Activated T-helper 1 cell treated with anti-CD3 and anti-CD28 coated beads, Interleukin-12 subunit alpha, Interleukin-12 subunit beta, Interleukin-2, Interleukin-4 antibody, amounts not matched to agents 30 ng/mL and 10 ng/mL and 1 ng/mL, durations not matched to agents 14 hours and 24 hours and 36 hours (primary cell): ENCODE measurements at regions not wholly inside any gene's neighbourhood (a gene's known extent, or its start where the extent isn't known, plus 50 kb on each side); places are given as distances from the start of the nearest gene placed in this dataset.

Experiments used
- DNase-seq: peaks from one replicate; pipeline ENCODE4 v3.0.0; 2021; ENCODE audit warnings: low spot score
- H3K27ac Mint-ChIP-seq: one replicate; pipeline ENCODE4 v1.8.0; 2021; ENCODE audit warnings: mild to moderate bottlenecking, mixed read lengths
- H3K27me3 Mint-ChIP-seq: one replicate; pipeline ENCODE4 v1.8.0; 2022; ENCODE audit warnings: mild to moderate bottlenecking, moderate library complexity, mixed read lengths; ENCODE audit not compliant: insufficient read depth
- H3K36me3 Mint-ChIP-seq: one replicate; pipeline ENCODE4 v1.8.0; 2021; ENCODE audit warnings: low read depth, mixed read lengths
- H3K4me1 Mint-ChIP-seq: one replicate; pipeline ENCODE4 v1.8.0; 2021; ENCODE audit warnings: low read depth, mixed read lengths
- H3K4me3 Mint-ChIP-seq: one replicate; pipeline ENCODE4 v1.8.0; 2021; ENCODE audit warnings: mild to moderate bottlenecking, moderate library complexity, mixed read lengths
- H3K9me3 Mint-ChIP-seq: one replicate; pipeline ENCODE4 v1.8.0; 2021; ENCODE audit warnings: mixed read lengths
- intact Hi-C: fragments of 100-400 bp; cut with micrococcal nuclease; formaldehyde crosslinking; loops from one replicate; pipeline ENCODE4 v1.15.1; 2024

DNA sequence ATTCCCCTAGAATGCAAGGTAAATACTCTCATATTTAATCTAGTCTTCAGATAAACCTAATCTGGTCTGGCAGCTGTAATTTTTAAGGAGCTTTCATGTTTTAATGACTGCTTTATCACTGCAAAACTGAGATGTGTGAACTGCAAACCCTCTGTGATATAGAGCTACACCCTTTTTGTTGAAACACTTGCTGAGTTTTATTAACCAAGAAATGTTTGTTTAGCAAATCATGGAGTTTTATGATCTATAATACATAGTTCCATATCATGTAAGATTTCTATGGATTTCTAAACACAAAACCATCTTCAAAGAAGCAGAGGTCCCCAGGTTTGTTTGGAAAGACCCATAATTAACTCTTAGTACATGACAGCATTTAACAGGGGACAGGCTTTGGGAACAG lies 126.4 kb downstream of the BTC start:
- H3K36me3 Mint-ChIP-seq: no peaks in the 10 kb centered on the region
- H3K4me3 Mint-ChIP-seq: no peak overlapping the region
- H3K27me3 Mint-ChIP-seq: peaks cover 3% of the 10 kb centered on the region
- intact Hi-C loops: no loop called here
- no peaks in the 10 kb centered on the region for H3K4me1 Mint-ChIP-seq
- DNase-seq: no peak
- no peak overlapping the region for H3K27ac Mint-ChIP-seq
- no peaks in the 10 kb centered on the region for H3K9me3 Mint-ChIP-seq

DNA sequence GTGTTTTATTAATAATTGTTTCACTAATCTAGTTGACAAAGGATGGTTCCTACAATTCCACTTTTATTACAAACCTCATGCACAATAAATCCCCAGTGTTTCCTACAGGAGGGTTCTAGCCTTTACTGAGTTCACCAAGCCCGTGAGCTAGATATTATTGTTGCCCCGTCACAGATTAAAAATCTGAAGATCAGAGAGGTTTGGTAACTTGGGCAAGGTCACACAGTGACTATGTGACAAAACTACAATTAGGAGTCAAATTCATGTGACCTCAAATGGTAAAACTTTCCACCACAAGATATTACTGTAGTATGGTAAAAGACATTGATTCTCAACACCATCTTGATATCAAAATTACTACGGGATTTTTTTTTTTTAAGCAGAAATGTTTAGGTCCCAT lies 124.6 kb downstream of the BTC start:
- intact Hi-C loops: loop anchor here (5.0 kb wide), 2 partner anchors 132 to 482 kb away; no protein-coding TSS in a partner anchor
- no peak overlapping the region for H3K4me3 Mint-ChIP-seq
- no peak for DNase-seq
- H3K27ac Mint-ChIP-seq: no peak overlapping the region
- H3K27me3 Mint-ChIP-seq: peaks cover 2% of the 10 kb centered on the region
- H3K36me3 Mint-ChIP-seq: no peaks in the 10 kb centered on the region
- H3K4me1 Mint-ChIP-seq: no peaks in the 10 kb centered on the region
- H3K9me3 Mint-ChIP-seq: no peaks in the 10 kb centered on the region

DNA sequence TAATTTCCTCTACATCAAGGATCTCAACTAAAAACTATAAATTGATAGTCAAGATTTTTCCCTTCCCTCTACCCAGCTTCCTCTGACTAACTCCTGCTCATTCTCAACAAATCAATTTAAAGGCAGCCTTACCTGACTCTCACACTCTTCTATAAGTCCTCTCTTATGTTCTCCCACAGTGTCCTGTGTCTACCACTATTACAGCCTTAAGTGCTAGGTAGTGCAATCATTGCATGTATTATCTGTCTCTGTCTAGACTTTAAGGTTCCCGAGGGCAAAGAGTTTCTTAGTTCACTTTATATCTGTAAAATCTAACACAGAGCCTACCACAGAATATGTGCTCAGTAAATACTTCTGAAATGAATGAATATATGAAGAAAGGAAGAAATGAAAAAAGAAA lies 123.7 kb downstream of the BTC start:
- H3K4me3 Mint-ChIP-seq: no peak overlapping the region
- intact Hi-C loops: loop anchor here (5.0 kb wide), 2 partner anchors 133 to 483 kb away; no protein-coding TSS in a partner anchor
- peaks cover 2% of the 10 kb centered on the region for H3K27me3 Mint-ChIP-seq
- H3K4me1 Mint-ChIP-seq: no peaks in the 10 kb centered on the region
- H3K9me3 Mint-ChIP-seq: no peaks in the 10 kb centered on the region
- H3K36me3 Mint-ChIP-seq: no peaks in the 10 kb centered on the region
- no peak for DNase-seq
- no peak overlapping the region for H3K27ac Mint-ChIP-seq

DNA sequence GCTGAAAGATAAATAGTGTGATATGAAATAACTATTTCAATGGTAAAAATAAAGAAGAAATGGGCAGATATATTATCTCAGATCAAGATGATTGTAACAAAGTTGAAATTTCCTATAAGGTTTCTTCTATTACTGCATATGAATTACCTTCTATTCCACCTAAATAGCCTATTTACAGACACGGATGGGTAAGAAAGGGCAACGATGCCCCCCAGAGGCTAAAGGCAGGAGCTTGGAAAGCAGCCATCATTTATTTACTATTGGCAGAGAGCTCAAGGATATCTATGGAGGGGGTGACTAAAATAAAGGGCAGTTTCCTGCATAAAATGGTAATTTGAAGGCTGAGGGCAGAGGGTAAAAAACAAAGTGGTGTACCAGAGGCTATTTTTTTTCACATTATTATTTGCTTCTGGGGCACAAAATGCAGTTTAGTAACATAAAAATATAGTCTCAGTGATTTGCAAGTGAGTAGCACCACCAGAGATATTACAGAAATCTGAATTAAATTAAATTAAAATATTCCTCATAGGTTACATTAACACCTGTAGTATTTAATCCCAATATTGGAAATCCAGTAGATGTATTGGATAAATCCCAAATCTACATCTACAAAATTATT lies 123.1 kb downstream of the BTC start:
- no peaks in the 10 kb centered on the region for H3K36me3 Mint-ChIP-seq
- H3K27ac Mint-ChIP-seq: no peak overlapping the region
- no peaks in the 10 kb centered on the region for H3K4me1 Mint-ChIP-seq
- intact Hi-C loops: loop anchor here (1.0 to 5.0 kb wide), 4 partner anchors 134 to 484 kb away; no protein-coding TSS in a partner anchor
- no peaks in the 10 kb centered on the region for H3K9me3 Mint-ChIP-seq
- no peak overlapping the region for H3K4me3 Mint-ChIP-seq
- DNase-seq: no peak
- peaks cover 2% of the 10 kb centered on the region for H3K27me3 Mint-ChIP-seq

DNA sequence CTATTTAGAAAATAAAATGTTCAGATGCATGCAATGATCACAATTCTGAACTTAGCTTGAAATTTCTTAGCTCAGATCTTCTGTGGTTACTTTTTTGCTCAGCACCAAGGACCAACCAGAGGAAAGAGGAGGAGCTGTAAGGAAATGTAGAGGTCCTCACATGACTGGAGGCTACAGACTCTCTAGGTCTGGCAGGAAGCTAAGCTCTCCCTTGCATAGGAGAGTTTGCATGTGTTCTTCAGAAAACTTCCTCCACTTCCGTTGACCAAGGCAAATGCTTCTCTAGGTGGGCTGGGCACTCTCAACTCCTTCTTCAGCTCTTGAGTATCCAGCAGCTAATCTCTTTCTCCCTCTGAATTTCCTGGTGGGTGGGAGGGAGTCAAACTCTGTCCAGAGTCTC lies 119.6 kb downstream of the BTC start:
- Mint-ChIP-seq H3K27me3 (peaks cover 4% of the 10 kb centered on the region), H3K4me3 (no peak overlapping the region), H3K27ac (no peak overlapping the region), H3K36me3 (no peaks in the 10 kb centered on the region), H3K9me3 (no peaks in the 10 kb centered on the region), H3K4me1 (no peaks in the 10 kb centered on the region)
- intact Hi-C loops: loop anchor here (1.0 to 5.0 kb wide), 6 partner anchors 137 to 487 kb away; no protein-coding TSS in a partner anchor
- DNase-seq: no peak

DNA sequence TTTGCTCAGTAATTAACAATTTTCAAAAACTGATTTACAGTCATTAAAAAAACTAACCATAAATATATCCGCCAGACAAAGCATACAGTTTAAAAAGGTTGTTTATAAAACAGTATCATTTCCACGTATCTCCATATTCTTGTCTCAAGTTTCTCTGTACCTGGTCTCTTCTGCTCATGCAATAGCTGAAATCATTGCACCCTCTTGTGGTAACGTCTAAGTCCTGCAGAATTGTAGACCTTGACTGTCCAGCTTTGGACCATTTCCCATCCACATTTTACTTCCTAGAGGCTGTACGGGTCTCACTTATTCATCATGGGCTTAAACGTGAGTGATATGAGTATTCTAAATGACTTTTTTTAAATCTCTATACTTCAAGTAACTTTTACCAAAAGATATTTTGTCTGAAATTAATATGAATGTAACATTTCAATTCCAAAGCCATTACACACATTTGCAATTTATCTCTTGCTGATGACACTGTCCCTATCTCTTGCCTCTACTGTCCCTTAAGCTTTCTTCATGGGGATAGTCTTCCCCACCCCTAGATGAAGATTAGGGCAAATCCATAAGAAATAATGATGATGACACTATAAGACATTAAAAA lies 118.5 kb downstream of the BTC start:
- Mint-ChIP-seq H3K4me1 (no peaks in the 10 kb centered on the region), H3K9me3 (no peaks in the 10 kb centered on the region), H3K27ac (no peak overlapping the region), H3K4me3 (no peak overlapping the region), H3K36me3 (no peaks in the 10 kb centered on the region), H3K27me3 (peaks cover 3% of the 10 kb centered on the region)
- DNase-seq: no peak
- intact Hi-C loops: loop anchor here (1.0 to 2.0 kb wide), 4 partner anchors 299 to 447 kb away; no protein-coding TSS in a partner anchor

DNA sequence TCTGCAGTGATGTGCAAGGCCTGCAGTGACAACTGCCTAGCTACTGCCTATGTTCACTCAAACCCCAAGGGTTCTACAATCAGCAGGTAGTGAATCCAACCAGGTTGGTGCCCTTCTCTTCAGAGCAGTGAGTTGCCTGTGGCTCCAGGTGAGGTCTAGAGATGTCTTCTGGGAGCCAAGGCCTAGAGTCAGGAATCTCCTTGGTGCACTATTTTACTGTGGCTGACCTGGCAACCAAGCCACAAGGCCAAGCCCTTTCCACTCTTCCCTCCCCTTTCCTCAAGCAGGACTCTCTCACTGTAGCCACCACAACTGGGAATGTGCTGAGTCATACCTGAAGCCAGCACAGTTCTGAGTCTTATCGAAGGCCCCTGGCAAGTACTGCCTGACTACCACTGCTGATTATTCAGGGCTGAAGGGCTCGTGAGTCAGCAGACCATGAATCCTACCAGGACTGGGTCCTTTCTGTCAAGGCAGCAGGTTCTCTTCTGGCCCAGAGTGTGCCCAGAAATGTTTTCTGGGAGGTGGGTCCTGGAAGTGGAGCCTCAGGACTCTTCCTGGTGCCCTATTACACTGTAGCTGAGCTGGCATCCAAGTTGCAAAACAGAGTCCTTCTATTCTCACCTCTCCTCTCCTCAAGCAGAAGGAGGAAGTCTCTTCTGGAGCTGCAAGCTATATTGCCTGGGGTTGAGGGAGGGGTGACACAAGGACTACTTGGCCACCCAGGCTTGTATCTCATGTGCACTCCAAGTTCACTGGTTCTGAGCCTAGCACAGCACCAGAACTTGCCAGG lies 111.6 kb downstream of the BTC start:
- Mint-ChIP-seq H3K4me3 (no peak overlapping the region), H3K27me3 (peaks cover 9% of the 10 kb centered on the region), H3K4me1 (no peaks in the 10 kb centered on the region), H3K36me3 (no peaks in the 10 kb centered on the region), H3K27ac (no peak overlapping the region), H3K9me3 (no peaks in the 10 kb centered on the region)
- no peak for DNase-seq
- intact Hi-C loops: no loop called here

DNA sequence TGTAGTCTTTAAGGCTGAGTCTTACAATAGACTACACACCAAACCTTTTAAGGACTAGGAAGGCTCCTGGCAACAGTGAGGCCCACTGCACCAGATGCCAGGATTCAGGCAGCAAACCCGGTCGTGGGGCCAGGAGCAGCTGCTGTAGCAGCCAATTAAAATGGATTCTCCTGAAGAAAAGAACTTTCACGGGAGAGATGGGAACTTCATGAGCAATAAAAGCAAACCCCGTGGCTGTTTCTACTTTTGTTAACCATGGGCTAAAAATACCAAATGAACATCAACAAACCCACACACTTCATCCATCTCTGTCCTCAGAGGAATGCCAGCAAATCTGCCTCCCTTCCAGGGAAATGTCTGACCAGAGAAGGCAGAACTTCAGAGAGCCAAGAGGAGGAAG lies 101.4 kb downstream of the BTC start:
- Mint-ChIP-seq H3K4me3 (no peak overlapping the region), H3K27ac (no peak overlapping the region), H3K9me3 (no peaks in the 10 kb centered on the region), H3K36me3 (no peaks in the 10 kb centered on the region), H3K4me1 (no peaks in the 10 kb centered on the region), H3K27me3 (no peaks in the 10 kb centered on the region)
- DNase-seq: no peak
- intact Hi-C loops: no loop called here
